Breast epithelium (tissue), 3 donors: ENCODE measurements at regions not wholly inside any gene's neighbourhood (a gene's known extent, or its start where the extent isn't known, plus 50 kb on each side); places are given as distances from the start of the nearest gene placed in this dataset.

Experiments used
- POLR2AphosphoS5 ChIP-seq, 3 donors: sonication (generic); formaldehyde crosslinking; IDR thresholded peaks; one replicate each; pipeline ENCODE4 v1.6.1; 2017; ENCODE audit warnings: antibody characterized with exemption in 3 of 3
- TF ChIP-seq, protein P1 (sequence below), 3 donors: fragments of 450-650 bp; IDR thresholded peaks; one replicate each; pipeline ENCODE4 v1.5.1; 2016 to 2017; ENCODE audit warnings: antibody characterized with exemption in 3 of 3, mild to moderate bottlenecking in 3 of 3, moderate library complexity in 3 of 3

DNA sequence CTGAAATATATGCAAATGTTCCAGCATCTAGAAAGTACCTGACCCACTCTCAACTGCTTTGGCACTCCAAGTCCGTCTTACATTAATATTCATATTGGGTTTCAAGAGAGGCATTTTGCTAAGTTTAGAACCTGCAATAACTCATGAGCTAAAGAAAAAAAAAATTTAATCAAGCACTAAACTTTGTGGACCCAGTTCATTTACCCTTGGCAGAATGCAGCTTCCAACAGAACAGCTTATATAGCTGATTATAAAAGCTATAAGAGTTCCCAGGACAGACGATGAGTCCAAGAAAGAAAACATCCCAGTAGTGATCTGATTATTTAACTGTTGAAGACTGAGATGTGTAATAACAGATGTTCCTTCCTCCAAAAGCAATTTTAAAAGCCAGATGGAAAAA is 592.0 kb downstream of the KCNH5 start:
- TF ChIP-seq, protein P1, sequence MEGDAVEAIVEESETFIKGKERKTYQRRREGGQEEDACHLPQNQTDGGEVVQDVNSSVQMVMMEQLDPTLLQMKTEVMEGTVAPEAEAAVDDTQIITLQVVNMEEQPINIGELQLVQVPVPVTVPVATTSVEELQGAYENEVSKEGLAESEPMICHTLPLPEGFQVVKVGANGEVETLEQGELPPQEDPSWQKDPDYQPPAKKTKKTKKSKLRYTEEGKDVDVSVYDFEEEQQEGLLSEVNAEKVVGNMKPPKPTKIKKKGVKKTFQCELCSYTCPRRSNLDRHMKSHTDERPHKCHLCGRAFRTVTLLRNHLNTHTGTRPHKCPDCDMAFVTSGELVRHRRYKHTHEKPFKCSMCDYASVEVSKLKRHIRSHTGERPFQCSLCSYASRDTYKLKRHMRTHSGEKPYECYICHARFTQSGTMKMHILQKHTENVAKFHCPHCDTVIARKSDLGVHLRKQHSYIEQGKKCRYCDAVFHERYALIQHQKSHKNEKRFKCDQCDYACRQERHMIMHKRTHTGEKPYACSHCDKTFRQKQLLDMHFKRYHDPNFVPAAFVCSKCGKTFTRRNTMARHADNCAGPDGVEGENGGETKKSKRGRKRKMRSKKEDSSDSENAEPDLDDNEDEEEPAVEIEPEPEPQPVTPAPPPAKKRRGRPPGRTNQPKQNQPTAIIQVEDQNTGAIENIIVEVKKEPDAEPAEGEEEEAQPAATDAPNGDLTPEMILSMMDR (IDR thresholded peaks at IDR 0.05), result no peak
- no peak for TF ChIP-seq POLR2AphosphoS5 (IDR thresholded peaks at IDR 0.05)
